Keratinocyte (primary cell): ENCODE measurements at regions not wholly inside any gene's neighbourhood (a gene's known extent, or its start where the extent isn't known, plus 50 kb on each side); places are given as distances from the start of the nearest gene placed in this dataset.

ENCODE experiments used
- DNase-seq: peaks from one replicate; pipeline ENCODE4 v3.0.0-alpha.2; 2011; ENCODE audit warnings: low read depth, missing footprints, low spot score
- FAIRE-seq: peaks from 2 replicates; lab custom pipeline; 2011; peaks lifted over from hg19 to GRCh38; lab: Jason Lieb, UNC
- H2AFZ ChIP-seq: 2 replicates; pipeline ENCODE4 v1.6.0; 2012; ENCODE audit warnings: low read length, control low read depth, inconsistent platforms; ENCODE audit not compliant: control insufficient read depth
- H3K27ac ChIP-seq: 2 replicates; pipeline ENCODE4 v1.5.1; 2011; ENCODE audit warnings: low read length; ENCODE audit not compliant: control insufficient read depth, insufficient read depth
- H3K27me3 ChIP-seq: 3 replicates; pipeline ENCODE4 v1.6.0; 2011; ENCODE audit warnings: low read length; ENCODE audit not compliant: control insufficient read depth, insufficient read depth; ENCODE audit errors: extremely low read depth
- H3K36me3 ChIP-seq, 2 experiments: 2 replicates in 1 of 2; 3 replicates in 1 of 2; pipeline ENCODE4 v1.5.1; 2011; ENCODE audit warnings: low read length in 2 of 2, mild to moderate bottlenecking in 1 of 2; ENCODE audit not compliant: control insufficient read depth in 2 of 2, insufficient read depth in 2 of 2; ENCODE audit errors: extremely low read depth in 1 of 2
- H3K4me1 ChIP-seq: 3 replicates; pipeline ENCODE4 v1.5.1; 2011; ENCODE audit warnings: low read length; ENCODE audit not compliant: control insufficient read depth, insufficient read depth; ENCODE audit errors: extremely low read depth
- H3K4me2 ChIP-seq: 3 replicates; pipeline ENCODE4 v1.6.0; 2011; ENCODE audit warnings: low read depth, low read length; ENCODE audit not compliant: control insufficient read depth, insufficient read depth; ENCODE audit errors: extremely low read depth
- H3K4me3 ChIP-seq, 3 experiments: fragments of 200-600 bp in 1 of 3; sonication (generic) in 1 of 3; 2 replicates in 2 of 3; 3 replicates in 1 of 3; pipeline ENCODE4 v1.5.1; 2011 to 2016; ENCODE audit warnings: low read length in 3 of 3, mild to moderate bottlenecking in 3 of 3, control low read depth in 2 of 3, inconsistent platforms in 1 of 3, low read depth in 1 of 3, mixed read lengths in 1 of 3, mixed run types in 1 of 3, moderate library complexity in 1 of 3; ENCODE audit not compliant: control insufficient read depth in 2 of 3, insufficient read depth in 2 of 3; ENCODE audit errors: extremely low read depth in 1 of 3
- H3K79me2 ChIP-seq: 2 replicates; pipeline ENCODE4 v1.6.0; 2012; ENCODE audit warnings: low read length; ENCODE audit not compliant: control insufficient read depth, insufficient read depth
- H3K9ac ChIP-seq: 3 replicates; pipeline ENCODE4 v1.6.0; 2011; ENCODE audit warnings: low read length; ENCODE audit not compliant: control insufficient read depth, insufficient read depth; ENCODE audit errors: extremely low read depth
- H3K9me1 ChIP-seq: 3 replicates; pipeline ENCODE4 v1.6.0; 2011; ENCODE audit warnings: low read length; ENCODE audit not compliant: control insufficient read depth, insufficient read depth; ENCODE audit errors: extremely low read depth
- H3K9me3 ChIP-seq: 2 replicates; pipeline ENCODE4 v1.5.1; 2012; ENCODE audit warnings: low read depth, low read length; ENCODE audit not compliant: control insufficient read depth
- H4K20me1 ChIP-seq: 3 replicates; pipeline ENCODE4 v1.6.0; 2011; ENCODE audit warnings: low read length; ENCODE audit not compliant: control insufficient read depth, insufficient read depth; ENCODE audit errors: extremely low read depth
- CTCF ChIP-seq, 3 experiments: IDR thresholded peaks in 1 of 3; conservative IDR thresholded peaks in 1 of 3; optimal IDR thresholded peaks in 1 of 3; 2 replicates in 2 of 3; 3 replicates in 1 of 3; pipeline versions ENCODE3 to v1.5.1; 2011; ENCODE audit warnings: low read length in 3 of 3, mild to moderate bottlenecking in 3 of 3, moderate library complexity in 2 of 3, control low read depth in 1 of 3, inconsistent platforms in 1 of 3; ENCODE audit not compliant: insufficient read depth in 2 of 3; ENCODE audit errors: extremely low read depth in 1 of 3
- EZH2 ChIP-seq: IDR thresholded peaks from one replicate; pipeline ENCODE4 v1.6.1; 2012; ENCODE audit warnings: inconsistent platforms, mild to moderate bottlenecking, low read length, moderate library complexity
- dilution Hi-C: fragments of 300-500 bp; cut with MboI; formaldehyde crosslinking; loops from one replicate; pipeline ENCODE4 v1.7.0; 2020; ENCODE audit warnings: low sequenced_read_pairs; ENCODE audit not compliant: extremely low pct_ligation_motif_present

- dilution Hi-C loops = no loop called here
- no peaks in the 10 kb centered on the region for H3K27me3 ChIP-seq
- TF ChIP-seq EZH2 (no peak), CTCF (optimal IDR thresholded peaks at IDR 0.05 in 1 of 3, IDR thresholded peaks at IDR 0.05 in 1 of 3, conservative IDR thresholded peaks at IDR 0.05 in 1 of 3; ENCODE audit: extremely low read depth in 1 of 3, insufficient read depth in 2 of 3, low read length in 3 of 3) (no peak)
- H2AFZ ChIP-seq = peak overlapping the region; percentile 93
- no peak overlapping the region for H3K9ac ChIP-seq
- DNase-seq (no peak), FAIRE-seq (peak; percentile 75)
- no peaks in the 10 kb centered on the region for H3K36me3 ChIP-seq
- H3K79me2 ChIP-seq = no peaks in the 10 kb centered on the region
- H3K4me2 ChIP-seq = peak overlapping the region; percentile 20
- no peaks in the 10 kb centered on the region for H3K9me1 ChIP-seq
- H3K9me3 ChIP-seq = no peaks in the 10 kb centered on the region
- H4K20me1 ChIP-seq = no peaks in the 10 kb centered on the region
- peaks cover 7% of the 10 kb centered on the region for H3K4me1 ChIP-seq
- H3K27ac ChIP-seq = no peak overlapping the region
- H3K4me3 ChIP-seq = no peak overlapping the region
Observed at GRCh38 chr1:198064181-198064580, 92.6 kb upstream of the NEK7 start.

GRCh38 chr1:198068285-198068684 lies 88.5 kb upstream of the NEK7 start:
- dilution Hi-C loops = no loop called here
- Histone ChIP-seq H3K79me2 (no peaks in the 10 kb centered on the region), H3K4me3 (no peak overlapping the region)

More at GRCh38 chr1:198068285-198068684, 88.5 kb upstream of the NEK7 start:
- H3K4me1 ChIP-seq = peaks cover 7% of the 10 kb centered on the region
- H3K9me3 ChIP-seq = no peaks in the 10 kb centered on the region
- no peak for TF ChIP-seq CTCF (optimal IDR thresholded peaks at IDR 0.05 in 1 of 3, IDR thresholded peaks at IDR 0.05 in 1 of 3, conservative IDR thresholded peaks at IDR 0.05 in 1 of 3; ENCODE audit: extremely low read depth in 1 of 3, insufficient read depth in 2 of 3, low read length in 3 of 3)
- no peak for TF ChIP-seq EZH2
- FAIRE-seq (no peak), DNase-seq (no peak)
- no peak overlapping the region for H3K9ac ChIP-seq
- H3K9me1 ChIP-seq = no peaks in the 10 kb centered on the region
- H4K20me1 ChIP-seq = no peaks in the 10 kb centered on the region
- no peak overlapping the region for H2AFZ ChIP-seq
- no peak overlapping the region for H3K27ac ChIP-seq
- H3K4me2 ChIP-seq = no peak overlapping the region
- no peaks in the 10 kb centered on the region for H3K36me3 ChIP-seq
- H3K27me3 ChIP-seq = no peaks in the 10 kb centered on the region
